GM18505 (cell line): ENCODE measurements at regions not wholly inside any gene's neighbourhood (a gene's known extent, or its start where the extent isn't known, plus 50 kb on each side); places are given as distances from the start of the nearest gene placed in this dataset.

Experiments used
- ATAC-seq: cut with Tn5 transposase; IDR thresholded peaks from one replicate; pipeline ENCODE4 v1.9.1; 2021; ENCODE audit not compliant: unreplicated experiment
- POLR2A ChIP-seq: IDR thresholded peaks from 4 replicates; pipeline ENCODE4 v1.6.1; 2011; ENCODE audit warnings: borderline replicate concordance; ENCODE audit not compliant: insufficient read depth, insufficient read length; ENCODE audit errors: extremely low read depth

DNA sequence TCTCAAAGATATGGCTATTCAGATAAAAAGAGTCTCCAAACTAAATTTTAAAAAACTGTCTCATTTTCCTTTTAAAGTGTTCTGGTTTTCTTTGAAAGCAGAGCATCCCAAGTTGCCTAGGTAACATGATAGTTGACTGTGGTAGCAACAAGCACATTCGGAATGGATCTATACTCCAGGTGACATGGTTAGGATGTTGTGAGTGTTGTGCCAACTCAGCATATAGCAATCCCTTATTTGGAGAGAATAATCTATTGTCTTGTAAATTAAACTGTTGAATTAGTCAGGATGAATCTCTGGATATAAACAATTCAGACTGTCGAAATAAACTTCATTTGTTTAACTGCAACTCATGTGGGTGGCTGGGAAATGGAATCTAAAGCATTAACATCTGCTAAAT is 418.6 kb downstream of the TUSC7 start:
- no peak for ATAC-seq
- TF ChIP-seq POLR2A: no peak

DNA sequence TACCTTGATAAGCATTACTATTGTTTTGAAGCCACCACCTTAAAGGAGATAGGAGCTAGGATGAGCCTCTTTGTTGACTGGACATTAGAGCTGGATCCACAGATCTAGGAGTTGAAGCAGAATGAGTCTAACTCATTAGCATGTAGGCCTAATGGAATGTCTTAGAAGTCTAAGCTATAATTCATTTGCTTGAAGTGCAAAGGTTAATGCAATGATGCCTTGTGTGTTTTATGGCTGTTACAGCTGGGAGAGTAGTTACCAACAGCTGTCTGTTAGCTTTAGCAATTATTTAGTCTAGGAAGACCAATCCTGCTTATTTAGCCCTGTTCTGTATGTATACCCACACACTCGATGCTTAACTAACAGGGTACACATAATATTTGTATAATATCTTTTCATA is 419.3 kb downstream of the TUSC7 start:
- TF ChIP-seq POLR2A: no peak
- ATAC-seq: no peak

DNA sequence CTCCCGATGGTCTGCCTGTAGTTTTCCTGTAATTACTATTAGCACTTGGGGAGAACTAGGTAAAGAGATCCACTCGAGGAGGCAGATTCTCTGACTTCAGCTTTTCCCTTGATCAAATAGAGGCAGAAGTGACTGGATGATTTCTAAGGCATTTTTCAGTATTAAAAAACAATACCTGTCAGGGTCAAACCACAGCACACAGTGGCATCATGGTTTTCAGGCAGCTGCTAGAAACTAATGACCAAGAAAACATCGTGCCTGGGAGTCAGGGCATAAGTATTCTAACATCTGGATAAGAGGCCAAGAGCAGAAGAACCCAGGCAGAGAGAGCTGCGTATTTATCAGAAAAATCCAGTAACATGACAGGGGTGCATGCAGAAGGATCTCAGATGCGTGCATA is 419.9 kb downstream of the TUSC7 start:
- TF ChIP-seq POLR2A: no peak
- ATAC-seq: no peak

DNA sequence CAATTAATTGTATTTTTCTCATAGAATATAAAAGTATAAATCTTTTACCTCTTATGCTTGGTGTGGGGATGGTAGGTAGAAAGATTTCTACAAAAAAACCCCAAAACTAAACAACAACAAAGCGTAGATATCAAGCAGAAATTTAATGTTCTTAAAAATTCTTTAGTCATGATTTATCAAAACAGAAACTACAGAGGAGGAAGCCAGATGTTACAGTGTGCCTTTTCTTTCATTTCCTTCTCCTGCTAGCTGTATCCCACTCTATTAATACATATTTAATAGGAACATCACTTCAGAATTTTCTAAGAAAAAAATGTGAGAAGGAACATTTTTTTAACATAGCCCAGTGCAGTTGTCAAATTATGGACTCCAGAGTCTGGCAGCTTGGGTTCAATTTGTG is 420.6 kb downstream of the TUSC7 start:
- no peak for TF ChIP-seq POLR2A
- ATAC-seq: no peak

DNA sequence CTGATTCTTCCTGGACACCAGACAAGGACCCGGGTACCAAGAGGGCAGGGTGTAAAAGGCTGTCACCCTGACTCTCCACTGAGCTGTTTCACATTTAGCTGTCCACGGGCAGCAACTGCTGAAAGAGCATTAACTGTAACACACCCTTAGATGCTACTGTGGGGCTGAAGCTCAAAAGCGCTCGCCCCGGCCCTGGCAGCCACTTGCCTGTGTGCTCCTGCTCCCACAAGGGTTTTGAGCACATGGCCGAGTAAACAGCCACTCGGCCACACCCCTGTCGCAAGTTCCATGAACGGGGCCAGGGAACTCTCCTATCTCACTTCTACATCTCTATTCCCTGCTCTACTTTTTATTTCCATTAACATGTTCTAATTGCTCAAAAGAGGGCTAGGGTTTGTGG is 421.7 kb downstream of the TUSC7 start:
- TF ChIP-seq POLR2A: no peak
- ATAC-seq: no peak

DNA sequence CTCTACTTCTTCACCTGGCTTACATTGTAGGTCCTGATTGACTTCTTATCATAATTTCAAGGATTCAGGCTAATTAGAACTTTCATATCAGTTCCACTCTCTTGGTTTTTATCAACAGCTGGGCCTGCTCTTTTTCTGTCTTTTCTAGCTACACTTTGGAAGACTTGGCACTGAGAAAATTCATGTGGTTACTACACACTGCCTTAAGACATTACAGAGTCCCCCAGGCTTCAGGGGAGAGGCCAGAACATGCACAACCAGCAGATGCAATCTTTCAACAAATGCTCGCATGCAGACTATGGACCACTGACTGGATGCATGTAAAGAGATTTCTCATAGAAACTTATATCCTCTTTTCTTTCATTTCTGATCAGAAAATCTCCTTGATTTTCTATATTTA is 423.5 kb downstream of the TUSC7 start:
- no peak for TF ChIP-seq POLR2A
- ATAC-seq: no peak

DNA sequence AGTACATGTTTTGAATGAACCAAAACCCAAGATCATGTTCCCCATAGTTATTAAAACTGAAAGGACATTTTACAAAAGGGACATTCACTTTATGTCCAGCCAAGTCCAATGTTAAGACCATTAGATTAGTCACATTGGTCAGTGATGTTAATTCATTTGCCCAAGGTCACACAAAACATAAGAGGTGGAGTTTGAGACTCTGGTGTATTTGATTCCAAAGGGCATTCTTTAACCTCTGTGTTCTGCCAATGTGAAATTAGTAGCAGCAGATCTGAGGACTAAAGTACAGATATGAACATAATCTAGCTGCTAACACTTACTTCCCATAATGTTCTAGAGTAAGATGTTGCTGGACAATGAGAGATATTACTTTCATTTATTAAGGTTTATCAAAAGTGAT is 425.6 kb downstream of the TUSC7 start:
- no peak for ATAC-seq

DNA sequence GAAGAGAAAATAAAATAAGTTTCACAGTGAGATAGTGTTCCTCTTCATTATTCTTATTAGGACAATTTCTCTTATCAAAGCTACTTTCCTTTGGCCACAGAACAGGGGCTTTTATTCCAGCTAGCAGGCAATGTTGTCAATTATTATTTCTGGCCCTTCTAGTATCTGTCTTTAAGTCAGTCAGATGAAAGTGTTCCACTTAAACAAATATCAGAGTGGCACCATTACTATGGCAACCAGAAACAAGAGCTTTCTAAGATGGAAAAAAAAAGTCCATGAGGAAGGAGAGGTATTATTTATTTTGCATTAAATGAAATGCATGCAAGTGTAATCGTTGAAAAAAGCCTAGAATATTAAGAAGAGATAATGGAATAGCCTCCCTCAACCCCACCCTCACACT is 426.4 kb downstream of the TUSC7 start:
- no peak for TF ChIP-seq POLR2A
- ATAC-seq: no peak

More for the DNA sequence above, 425.6 kb downstream of the TUSC7 start:
- TF ChIP-seq POLR2A: no peak

DNA sequence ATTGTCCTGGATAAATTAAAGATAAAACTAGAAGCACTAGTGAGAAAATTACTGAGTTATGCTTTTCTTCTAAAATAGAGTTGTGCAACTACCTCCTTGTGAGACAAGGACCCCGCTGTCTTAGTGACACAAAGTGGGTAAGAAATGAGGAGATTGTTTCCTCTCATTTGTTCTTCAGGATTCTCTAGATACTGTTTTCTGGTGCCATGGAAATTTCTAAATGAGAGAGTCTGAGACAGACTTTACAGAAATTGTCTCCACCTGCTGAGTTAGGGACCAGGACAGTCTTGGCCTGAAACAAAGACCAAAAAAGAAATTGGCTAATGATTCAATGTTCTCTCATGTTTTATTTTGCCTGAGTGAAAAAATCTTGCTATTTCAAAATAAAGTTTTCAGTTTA is 427.5 kb downstream of the TUSC7 start:
- ATAC-seq: no peak
- TF ChIP-seq POLR2A: no peak

DNA sequence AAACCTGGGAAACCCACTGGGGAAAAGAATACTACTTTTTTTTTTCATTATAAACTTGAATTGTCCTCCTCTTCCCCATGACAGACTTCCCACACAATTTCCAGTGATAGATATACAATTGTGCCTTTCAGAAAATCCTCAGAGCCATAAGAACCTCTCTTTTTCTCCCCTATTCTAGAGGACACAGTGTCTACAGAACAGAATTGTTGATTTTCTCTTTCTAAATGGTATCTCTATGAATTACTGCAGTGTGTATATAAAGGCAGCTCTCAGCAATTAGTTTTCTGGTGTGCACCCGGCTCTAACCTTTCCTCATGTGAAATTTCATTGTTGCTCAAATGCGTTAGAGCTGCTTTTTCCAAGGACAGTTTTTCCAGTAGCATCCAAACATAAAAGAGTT is 430.1 kb downstream of the TUSC7 start:
- no peak for TF ChIP-seq POLR2A

DNA sequence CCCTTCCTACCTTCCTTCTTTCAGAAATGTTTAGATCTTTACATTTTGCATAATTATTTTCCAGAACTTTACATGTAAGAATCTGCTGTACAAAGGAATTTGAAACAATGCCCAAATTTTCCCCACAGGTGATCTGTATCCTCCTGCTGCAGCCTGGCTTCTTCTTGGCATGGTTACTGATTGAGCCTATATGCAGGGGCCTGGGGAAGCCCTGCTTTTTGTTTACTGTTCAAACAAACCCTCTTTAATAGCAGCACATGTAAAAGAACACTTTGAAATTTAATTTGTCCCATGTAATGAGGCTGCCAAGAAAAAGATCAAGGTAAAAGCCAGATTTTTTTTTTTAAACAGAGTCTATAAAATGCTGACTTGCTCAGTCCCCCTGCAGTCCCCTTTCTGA is 432.2 kb downstream of the TUSC7 start:
- TF ChIP-seq POLR2A: no peak

More for the DNA sequence above, 430.1 kb downstream of the TUSC7 start:
- ATAC-seq: no peak

DNA sequence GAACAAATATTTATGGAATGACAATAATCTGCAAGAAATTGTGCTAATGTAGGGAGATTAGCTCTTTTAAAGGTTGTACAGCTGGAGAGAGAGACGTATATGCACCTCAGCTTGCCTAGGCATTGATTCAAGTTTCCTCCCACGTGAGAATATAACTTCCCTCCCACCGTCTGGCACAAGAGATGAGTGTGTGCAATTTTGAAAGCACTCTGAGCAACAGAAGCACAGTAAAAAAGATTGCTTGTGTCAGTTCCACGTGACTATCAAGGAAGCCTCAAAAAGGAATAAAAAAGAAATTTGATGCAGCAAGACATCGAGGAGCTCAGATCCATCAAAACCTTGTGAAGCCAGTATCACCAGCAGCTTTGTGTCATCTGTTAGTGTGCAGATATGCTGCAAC is 435.3 kb downstream of the TUSC7 start:
- no peak for TF ChIP-seq POLR2A
- ATAC-seq: no peak

More for the DNA sequence above, 432.2 kb downstream of the TUSC7 start:
- no peak for ATAC-seq

DNA sequence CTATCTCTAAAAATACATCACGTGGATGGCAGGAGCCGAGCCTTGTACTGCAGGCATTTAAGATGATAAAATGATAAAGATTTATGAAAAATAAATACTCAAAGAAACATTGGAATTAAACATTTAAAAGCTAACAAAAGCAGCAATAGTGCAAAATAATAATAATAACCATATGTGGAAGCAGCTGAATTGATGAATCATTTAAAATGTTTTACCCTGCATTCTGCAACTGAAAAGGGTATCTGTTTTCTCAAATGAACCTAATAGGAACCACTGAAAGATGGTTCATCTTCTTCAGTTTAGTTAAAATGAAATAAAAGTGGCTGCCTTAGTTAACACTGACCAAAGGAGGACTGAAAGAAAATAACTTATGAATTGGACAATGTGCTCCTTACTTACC is 436.1 kb downstream of the TUSC7 start:
- no peak for TF ChIP-seq POLR2A
- ATAC-seq: no peak

DNA sequence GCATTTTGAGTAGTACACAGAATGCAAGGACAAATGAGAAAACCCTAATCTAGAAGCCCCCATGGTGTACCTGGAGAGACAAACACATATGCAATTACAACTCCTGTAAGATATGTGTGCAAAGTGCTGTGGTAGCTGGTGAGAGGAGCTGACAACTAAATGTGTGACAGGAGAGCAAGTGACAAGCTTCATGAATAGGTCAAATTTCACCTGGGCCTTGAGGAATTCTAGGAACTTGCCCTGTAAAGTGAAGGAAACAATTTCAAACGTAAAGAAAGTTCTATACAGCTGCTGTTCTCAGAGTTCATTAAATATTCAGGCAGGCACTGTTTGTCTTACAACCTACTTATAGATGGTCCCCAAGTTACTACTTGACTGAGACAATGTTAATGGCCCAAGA is 437.0 kb downstream of the TUSC7 start:
- no peak for ATAC-seq
- TF ChIP-seq POLR2A: no peak

DNA sequence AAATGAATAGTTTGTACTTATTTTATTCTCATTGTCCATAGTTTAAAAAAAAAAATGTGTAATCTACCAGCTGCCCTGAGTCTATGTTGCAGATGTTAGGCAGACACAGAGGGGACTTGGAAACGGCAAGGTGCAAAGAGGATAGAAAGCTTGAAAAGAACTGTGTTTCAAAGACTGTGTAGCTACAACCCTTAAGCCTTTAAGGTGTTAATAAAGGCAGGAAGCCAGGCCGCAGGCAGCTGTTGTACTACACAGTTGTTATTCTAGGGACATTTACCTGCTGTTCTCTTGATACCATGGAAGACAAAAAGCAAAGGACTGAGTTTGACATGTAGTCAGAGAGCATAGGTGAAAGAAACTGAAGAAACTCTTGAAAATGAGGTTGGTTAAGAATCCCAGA is 440.0 kb downstream of the TUSC7 start:
- no peak for TF ChIP-seq POLR2A
- no peak for ATAC-seq
